ENCODE measurements at regions not wholly inside any gene's neighbourhood (a gene's known extent, or its start where the extent isn't known, plus 50 kb on each side); places are given as distances from the start of the nearest gene placed in this dataset.
"Not testable (repeated sequence)": the region's sequence is repeated elsewhere in the genome, so short reads cannot be mapped to it uniquely, and the experiment has no call there.

GRCh38 chr2:88396209-88396608, 56.3 kb downstream of the FOXI3 start:
- TF ChIP-seq CTCF (IDR thresholded peaks at IDR 0.05; ENCODE audit: insufficient read depth, low read depth, low read length, missing control alignments): no peak
- no peak for DNase-seq (ENCODE audit: low read depth)
- no peak overlapping the region for H3K4me3 ChIP-seq (ENCODE audit: low read depth, low read length)

DNA sequence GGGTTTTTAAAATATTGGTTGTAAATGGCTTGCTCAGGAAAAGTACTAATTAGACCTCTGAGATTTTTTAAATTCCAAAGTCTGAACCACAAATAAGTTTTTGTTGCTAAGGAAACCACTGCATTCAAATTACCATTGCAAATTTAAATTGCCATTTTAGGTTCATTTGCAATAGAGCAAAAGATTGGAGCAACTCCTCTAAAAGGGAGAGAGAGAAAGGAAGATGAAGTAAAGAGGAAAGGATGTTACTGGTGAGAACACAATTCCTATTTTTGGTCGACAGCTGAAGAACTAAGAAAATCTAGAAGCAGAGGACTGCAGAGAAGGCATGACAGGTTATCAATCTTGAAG, 74.9 kb downstream of the FOXI3 start:
- no peak for TF ChIP-seq CTCF (IDR thresholded peaks at IDR 0.05; ENCODE audit: insufficient read depth, low read depth, low read length, missing control alignments)

DNA sequence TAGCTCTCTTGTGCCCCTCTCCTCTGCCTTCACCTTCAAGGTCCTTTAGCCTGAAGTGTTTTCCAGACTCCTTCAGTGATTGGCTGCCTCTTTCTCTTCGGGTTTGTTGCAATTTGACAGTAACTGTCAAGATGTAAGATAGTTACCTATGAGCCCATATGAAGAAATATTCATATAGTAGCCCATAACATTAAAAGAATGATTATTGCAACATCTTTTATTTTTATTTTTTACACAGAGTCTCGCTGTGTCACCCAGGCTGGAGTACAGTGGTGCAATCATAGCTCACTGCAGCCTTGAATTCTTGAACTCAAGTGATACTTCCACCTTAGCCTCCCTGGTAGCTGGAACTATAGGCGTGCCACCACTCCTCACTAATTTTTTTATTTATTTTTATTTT, 80.5 kb downstream of the FOXI3 start:
- H3K4me3 ChIP-seq (ENCODE audit: low read depth, low read length): no peak overlapping the region
- no peak for DNase-seq (ENCODE audit: low read depth)
- no peak for TF ChIP-seq CTCF (IDR thresholded peaks at IDR 0.05; ENCODE audit: insufficient read depth, low read depth, low read length, missing control alignments)

More for the DNA sequence above, 74.9 kb downstream of the FOXI3 start:
- H3K4me3 ChIP-seq (ENCODE audit: low read depth, low read length): no peak overlapping the region
- no peak for DNase-seq (ENCODE audit: low read depth)

- H3K4me3 ChIP-seq (ENCODE audit: low read depth, low read length); DNase-seq (ENCODE audit: low read depth): not testable (repeated sequence)
Measured at GRCh38 chr2:88365408-88365807, 87.1 kb downstream of the FOXI3 start.

- no peak for TF ChIP-seq CTCF (IDR thresholded peaks at IDR 0.05; ENCODE audit: insufficient read depth, low read depth, low read length, missing control alignments)
- no peak for DNase-seq (ENCODE audit: low read depth)
- no peak overlapping the region for H3K4me3 ChIP-seq (ENCODE audit: low read depth, low read length)
Measured at GRCh38 chr2:88355486-88355885, 97.0 kb downstream of the FOXI3 start.

- TF ChIP-seq CTCF (IDR thresholded peaks at IDR 0.05; ENCODE audit: insufficient read depth, low read depth, low read length, missing control alignments): no peak
- H3K4me3 ChIP-seq (ENCODE audit: low read depth, low read length): no peak overlapping the region
- no peak for DNase-seq (ENCODE audit: low read depth)
Measured at GRCh38 chr2:88351249-88351601, 101.3 kb downstream of the FOXI3 start.

DNA sequence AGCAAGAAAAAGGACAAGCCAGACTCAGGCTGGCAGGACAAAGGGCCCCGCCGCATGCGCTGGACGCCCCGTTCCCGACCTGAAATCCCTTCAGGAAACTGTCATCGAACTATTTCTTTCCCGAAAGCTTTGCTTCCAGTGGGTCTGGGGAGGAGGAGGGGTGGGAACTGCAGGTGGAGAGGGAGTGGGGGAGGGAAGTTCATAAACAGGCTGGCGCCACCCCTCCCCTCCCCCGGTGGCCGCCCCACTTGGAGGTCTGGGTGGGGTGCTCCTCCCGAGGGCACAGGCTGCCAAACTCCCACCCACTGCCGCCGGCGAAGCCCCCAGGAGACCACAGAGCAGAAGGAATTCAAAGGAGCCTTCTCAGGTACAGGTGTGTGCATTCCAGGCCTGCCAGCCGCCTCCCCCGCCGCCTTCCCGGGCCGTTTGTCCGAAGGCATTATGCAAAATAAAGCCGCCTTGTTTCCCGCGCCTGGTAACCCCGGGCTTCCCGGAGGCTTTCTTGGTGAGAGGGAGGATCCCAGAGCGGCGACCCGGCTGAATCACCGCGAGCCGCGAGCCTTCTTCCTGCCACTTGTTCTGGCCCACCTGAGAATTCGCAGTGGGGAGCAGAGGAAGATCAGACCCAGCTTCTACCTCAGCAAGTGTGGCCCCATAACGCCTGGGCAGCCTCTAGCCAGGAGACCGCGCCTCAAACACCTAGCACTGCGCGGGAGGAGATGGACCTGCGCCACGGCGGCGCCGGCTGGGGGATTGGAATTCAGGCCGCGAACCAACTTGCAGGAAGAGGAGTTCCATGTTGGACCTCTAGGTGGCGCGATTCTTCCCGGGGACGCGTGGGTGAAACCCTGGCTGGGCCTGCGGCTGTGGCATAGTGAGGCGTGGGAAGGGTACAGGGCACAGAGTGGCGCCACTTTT, 101.9 kb downstream of the FOXI3 start:
- TF ChIP-seq CTCF (IDR thresholded peaks at IDR 0.05; ENCODE audit: insufficient read depth, low read depth, low read length, missing control alignments): peak; percentile 81
- no peak overlapping the region for H3K4me3 ChIP-seq (ENCODE audit: low read depth, low read length)
- DNase-seq (ENCODE audit: low read depth): peak; percentile 63
